Effector memory CD4-positive, alpha-beta T cell (primary cell): ENCODE measurements at regions not wholly inside any gene's neighbourhood (a gene's known extent, or its start where the extent isn't known, plus 50 kb on each side); places are given as distances from the start of the nearest gene placed in this dataset.

Experiments
- DNase-seq, 3 donors: peaks; one replicate each; pipeline ENCODE4 v3.0.0-alpha.2; 2020
- H3K27ac ChIP-seq: 2 replicates; pipeline ENCODE4 v1.7.0; 2013; ENCODE audit warnings: mild to moderate bottlenecking, low read length, moderate library complexity; ENCODE audit not compliant: insufficient read depth, poor library complexity, severe bottlenecking
- H3K27me3 ChIP-seq: replicated peaks from 2 replicates; pipeline ENCODE4 v1.7.0; 2013; ENCODE audit warnings: mild to moderate bottlenecking, low read length; ENCODE audit not compliant: insufficient read depth, control insufficient read depth, poor library complexity, severe bottlenecking
- H3K36me3 ChIP-seq: 2 replicates; pipeline ENCODE4 v1.7.0; 2013; ENCODE audit warnings: mild to moderate bottlenecking, low read length, moderate library complexity; ENCODE audit not compliant: control insufficient read depth, insufficient read depth
- H3K4me1 ChIP-seq: 2 replicates; pipeline ENCODE4 v1.7.0; 2013; ENCODE audit warnings: low read length, mild to moderate bottlenecking; ENCODE audit not compliant: control insufficient read depth, insufficient read depth, poor library complexity, severe bottlenecking
- H3K4me3 ChIP-seq: 2 replicates; pipeline ENCODE4 v1.7.0; 2013; ENCODE audit warnings: low read length, low read depth, mild to moderate bottlenecking; ENCODE audit not compliant: insufficient read depth, poor library complexity, severe bottlenecking
- H3K9me3 ChIP-seq: 2 replicates; pipeline ENCODE4 v1.7.0; 2013; ENCODE audit warnings: mild to moderate bottlenecking, low read length, moderate library complexity; ENCODE audit not compliant: control insufficient read depth

- Histone ChIP-seq H3K27ac (no peak overlapping the region), H3K36me3 (no peaks in the 10 kb centered on the region), H3K9me3 (no peaks in the 10 kb centered on the region), H3K4me3 (no peak overlapping the region), H3K4me1 (peaks cover 33% of the 10 kb centered on the region), H3K27me3 (no peaks in the 10 kb centered on the region)
- peak in 1 of 3 donors; percentile 10 for DNase-seq
Measured at GRCh38 chr17:36675250-36675649, 73.9 kb downstream of the MRM1 start.

GRCh38 chr17:36675786-36676185 is 74.4 kb downstream of the MRM1 start:
- no peaks in the 10 kb centered on the region for H3K27me3 ChIP-seq
- H3K36me3 ChIP-seq = no peaks in the 10 kb centered on the region
- no peak overlapping the region for H3K27ac ChIP-seq
- H3K9me3 ChIP-seq = no peaks in the 10 kb centered on the region
- DNase-seq = no peak
- H3K4me1 ChIP-seq = peaks cover 33% of the 10 kb centered on the region
- no peak overlapping the region for H3K4me3 ChIP-seq

- Histone ChIP-seq H3K4me1 (peaks cover 17% of the 10 kb centered on the region), H3K4me3 (no peak overlapping the region), H3K36me3 (no peaks in the 10 kb centered on the region), H3K9me3 (no peaks in the 10 kb centered on the region), H3K27me3 (no peaks in the 10 kb centered on the region), H3K27ac (no peak overlapping the region)
- DNase-seq = no peak
Measured at GRCh38 chr17:36679815-36680467, 78.6 kb downstream of the MRM1 start.

- H3K36me3 ChIP-seq = no peaks in the 10 kb centered on the region
- no peak overlapping the region for H3K27ac ChIP-seq
- H3K9me3 ChIP-seq = no peaks in the 10 kb centered on the region
- no peak for DNase-seq
- no peaks in the 10 kb centered on the region for H3K27me3 ChIP-seq
- H3K4me1 ChIP-seq = peaks cover 9% of the 10 kb centered on the region
- H3K4me3 ChIP-seq = no peak overlapping the region
Measured at GRCh38 chr17:36680701-36681202, 79.4 kb downstream of the MRM1 start.

GRCh38 chr17:36682773-36683172 is 81.4 kb downstream of the MRM1 start:
- DNase-seq = no peak
- Histone ChIP-seq H3K4me3 (no peak overlapping the region), H3K27me3 (no peaks in the 10 kb centered on the region), H3K36me3 (no peaks in the 10 kb centered on the region), H3K27ac (no peak overlapping the region), H3K9me3 (no peaks in the 10 kb centered on the region), H3K4me1 (no peaks in the 10 kb centered on the region)

GRCh38 chr17:36683387-36683786 is 82.0 kb downstream of the MRM1 start:
- Histone ChIP-seq H3K9me3 (no peaks in the 10 kb centered on the region), H3K27ac (no peak overlapping the region), H3K4me1 (no peaks in the 10 kb centered on the region), H3K36me3 (no peaks in the 10 kb centered on the region), H3K4me3 (no peak overlapping the region), H3K27me3 (no peaks in the 10 kb centered on the region)
- DNase-seq = no peak

- no peaks in the 10 kb centered on the region for H3K36me3 ChIP-seq
- H3K4me1 ChIP-seq = no peaks in the 10 kb centered on the region
- no peak overlapping the region for H3K4me3 ChIP-seq
- H3K9me3 ChIP-seq = no peaks in the 10 kb centered on the region
- no peak overlapping the region for H3K27ac ChIP-seq
- no peak for DNase-seq
- no peaks in the 10 kb centered on the region for H3K27me3 ChIP-seq
Measured at GRCh38 chr17:36684134-36684533, 82.8 kb downstream of the MRM1 start.

GRCh38 chr17:36686123-36686669 is 84.8 kb downstream of the MRM1 start:
- Histone ChIP-seq H3K4me3 (no peak overlapping the region), H3K27ac (no peak overlapping the region), H3K36me3 (no peaks in the 10 kb centered on the region), H3K4me1 (no peaks in the 10 kb centered on the region), H3K27me3 (no peaks in the 10 kb centered on the region), H3K9me3 (no peaks in the 10 kb centered on the region)
- no peak for DNase-seq

GRCh38 chr17:36687736-36688135 is 86.4 kb downstream of the MRM1 start:
- no peaks in the 10 kb centered on the region for H3K27me3 ChIP-seq
- no peaks in the 10 kb centered on the region for H3K4me1 ChIP-seq
- DNase-seq = no peak
- no peak overlapping the region for H3K4me3 ChIP-seq
- H3K27ac ChIP-seq = no peak overlapping the region
- no peaks in the 10 kb centered on the region for H3K36me3 ChIP-seq
- H3K9me3 ChIP-seq = no peaks in the 10 kb centered on the region

GRCh38 chr17:36689089-36689667 is 87.8 kb downstream of the MRM1 start:
- no peaks in the 10 kb centered on the region for H3K27me3 ChIP-seq
- no peaks in the 10 kb centered on the region for H3K4me1 ChIP-seq
- no peak overlapping the region for H3K27ac ChIP-seq
- DNase-seq = no peak
- no peak overlapping the region for H3K4me3 ChIP-seq
- H3K9me3 ChIP-seq = no peaks in the 10 kb centered on the region
- H3K36me3 ChIP-seq = no peaks in the 10 kb centered on the region
